ENCODE measurements at regions not wholly inside any gene's neighbourhood (a gene's known extent, or its start where the extent isn't known, plus 50 kb on each side); places are given as distances from the start of the nearest gene placed in this dataset.

DNA sequence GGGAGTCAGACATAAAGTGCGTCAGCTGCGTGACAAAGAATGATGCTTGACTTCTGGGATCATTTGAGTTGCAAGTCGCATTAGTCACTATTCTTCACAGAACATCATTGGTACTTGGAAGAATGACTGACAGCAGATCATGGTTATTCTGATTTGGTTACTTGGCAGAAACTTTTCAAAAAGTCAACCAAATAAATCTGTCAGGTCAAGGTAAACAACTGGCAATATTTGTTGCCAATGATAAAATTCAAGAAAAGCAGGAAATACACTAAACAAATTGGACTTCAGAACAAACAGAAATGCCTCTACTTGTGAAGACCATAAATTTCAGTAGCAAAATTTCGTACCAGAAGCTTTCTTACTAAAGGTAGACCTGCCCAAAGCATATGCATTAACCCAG is 221.6 kb downstream of the TFAP2A start:
- no peaks in the 10 kb centered on the region for H3K4me1 Mint-ChIP-seq
- peaks cover 2 to 5% of the 10 kb centered on the region in 2 donors for H3K9me3 Mint-ChIP-seq
- Histone ChIP-seq H3K4me3 (ENCODE audit: low read length) (no peak overlapping the region), H3K4me1 (ENCODE audit: control insufficient read depth, insufficient read depth, low read length) (no peaks in the 10 kb centered on the region), H3K27me3 (ENCODE audit: control insufficient read depth, insufficient read depth, low read length) (no peaks in the 10 kb centered on the region), H3K27ac (ENCODE audit: low read length) (no peak overlapping the region), H3K36me3 (ENCODE audit: control insufficient read depth, insufficient read depth, low read length) (no peaks in the 10 kb centered on the region), H3K9me3 (ENCODE audit: control insufficient read depth, insufficient read depth, low read length) (peaks cover 3% of the 10 kb centered on the region)
- no peak overlapping the region for H3K27ac Mint-ChIP-seq
- H3K4me3 Mint-ChIP-seq: no peak overlapping the region
- intact Hi-C loops (cut with micrococcal nuclease): no loop called here
- DNase-seq: no peak
- ATAC-seq: no peak
- H3K27me3 Mint-ChIP-seq (ENCODE audit: low read depth in 2 of 2): no peaks in the 10 kb centered on the region
- 84% methylated on average over 4 of the region's 4 CpGs for WGBS (ENCODE audit: insufficient coverage)
- TF ChIP-seq, protein P1, sequence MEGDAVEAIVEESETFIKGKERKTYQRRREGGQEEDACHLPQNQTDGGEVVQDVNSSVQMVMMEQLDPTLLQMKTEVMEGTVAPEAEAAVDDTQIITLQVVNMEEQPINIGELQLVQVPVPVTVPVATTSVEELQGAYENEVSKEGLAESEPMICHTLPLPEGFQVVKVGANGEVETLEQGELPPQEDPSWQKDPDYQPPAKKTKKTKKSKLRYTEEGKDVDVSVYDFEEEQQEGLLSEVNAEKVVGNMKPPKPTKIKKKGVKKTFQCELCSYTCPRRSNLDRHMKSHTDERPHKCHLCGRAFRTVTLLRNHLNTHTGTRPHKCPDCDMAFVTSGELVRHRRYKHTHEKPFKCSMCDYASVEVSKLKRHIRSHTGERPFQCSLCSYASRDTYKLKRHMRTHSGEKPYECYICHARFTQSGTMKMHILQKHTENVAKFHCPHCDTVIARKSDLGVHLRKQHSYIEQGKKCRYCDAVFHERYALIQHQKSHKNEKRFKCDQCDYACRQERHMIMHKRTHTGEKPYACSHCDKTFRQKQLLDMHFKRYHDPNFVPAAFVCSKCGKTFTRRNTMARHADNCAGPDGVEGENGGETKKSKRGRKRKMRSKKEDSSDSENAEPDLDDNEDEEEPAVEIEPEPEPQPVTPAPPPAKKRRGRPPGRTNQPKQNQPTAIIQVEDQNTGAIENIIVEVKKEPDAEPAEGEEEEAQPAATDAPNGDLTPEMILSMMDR (IDR thresholded peaks at IDR 0.05): no peak
- H3K36me3 Mint-ChIP-seq: no peaks in the 10 kb centered on the region

DNA sequence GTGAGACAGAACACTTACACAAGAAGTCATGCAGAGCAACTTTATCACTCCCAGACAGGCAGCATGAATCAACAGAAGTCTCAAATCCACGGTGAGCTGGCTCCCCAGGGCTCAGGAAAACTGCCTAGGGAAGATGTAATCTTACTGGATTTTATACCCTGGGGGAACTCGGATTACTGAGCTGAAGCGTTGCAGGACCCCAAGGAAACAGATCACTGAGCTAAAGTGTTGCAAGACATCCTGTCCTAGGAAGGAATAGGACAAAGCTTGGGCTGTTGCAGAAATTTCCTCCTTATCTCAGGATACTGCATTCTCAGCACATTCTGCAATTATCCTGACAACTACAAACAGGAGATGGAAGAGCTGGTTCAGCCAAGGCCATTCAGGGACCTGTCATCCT is 224.8 kb downstream of the TFAP2A start:
- no peaks in the 10 kb centered on the region for H3K36me3 ChIP-seq (ENCODE audit: control insufficient read depth, insufficient read depth, low read length)
- Mint-ChIP-seq H3K36me3 (no peaks in the 10 kb centered on the region), H3K27ac (no peak overlapping the region), H3K27me3 (ENCODE audit: low read depth in 2 of 2) (no peaks in the 10 kb centered on the region), H3K4me3 (no peak overlapping the region), H3K4me1 (no peaks in the 10 kb centered on the region), H3K9me3 (peaks cover 8 to 12% of the 10 kb centered on the region in 2 donors)
- no peak overlapping the region for H3K27ac ChIP-seq (ENCODE audit: low read length)
- no peak for DNase-seq
- ATAC-seq: no peak
- 32% methylated on average over 3 of the region's 3 CpGs for WGBS (ENCODE audit: insufficient coverage)
- peaks cover 3% of the 10 kb centered on the region for H3K9me3 ChIP-seq (ENCODE audit: control insufficient read depth, insufficient read depth, low read length)
- TF ChIP-seq, protein P1 (IDR thresholded peaks at IDR 0.05): no peak
- H3K4me3 ChIP-seq (ENCODE audit: low read length): no peak overlapping the region
- no peaks in the 10 kb centered on the region for H3K27me3 ChIP-seq (ENCODE audit: control insufficient read depth, insufficient read depth, low read length)
- H3K4me1 ChIP-seq (ENCODE audit: control insufficient read depth, insufficient read depth, low read length): no peaks in the 10 kb centered on the region
- intact Hi-C loops (cut with micrococcal nuclease): no loop called here

DNA sequence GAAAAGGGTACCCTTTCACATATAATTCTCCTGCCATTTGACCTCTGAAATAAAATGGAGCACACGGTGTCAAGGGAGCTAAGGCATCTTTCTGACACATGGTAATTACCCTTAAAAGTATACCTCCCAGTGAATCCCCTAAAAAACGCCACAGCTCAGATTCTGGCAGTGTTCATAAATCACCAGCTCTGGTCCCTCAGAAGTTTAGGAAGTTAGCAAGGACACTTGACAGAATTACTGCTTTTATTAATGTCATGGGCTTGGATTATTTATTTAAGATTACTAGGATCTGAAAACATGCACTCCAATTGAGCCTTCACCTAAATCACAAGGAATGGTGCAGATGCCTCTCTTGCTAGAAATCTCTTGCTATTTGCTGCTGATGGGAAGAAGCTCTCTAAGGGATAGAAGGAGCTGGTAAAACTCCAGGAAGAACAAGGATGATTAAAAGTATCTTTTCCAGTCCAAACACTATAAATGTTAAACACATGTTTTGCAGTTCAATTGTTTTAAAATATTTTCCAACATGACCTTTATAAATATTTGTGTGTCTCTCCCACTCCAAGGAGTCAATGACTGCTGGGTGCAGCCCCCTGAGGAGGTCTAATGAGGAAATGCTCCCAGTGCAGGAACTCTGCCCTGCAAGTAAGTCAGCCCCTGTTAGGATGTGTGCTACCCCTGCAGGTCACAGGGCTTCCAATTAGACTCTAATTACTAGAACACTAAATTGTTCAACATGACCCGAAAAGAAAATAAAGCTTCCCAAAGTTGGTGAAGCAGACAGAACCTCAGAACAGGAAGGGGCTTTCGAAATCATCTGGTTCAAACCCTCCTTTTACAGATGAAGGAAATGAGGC is 230.3 kb downstream of the TFAP2A start:
- no peaks in the 10 kb centered on the region for H3K27me3 ChIP-seq (ENCODE audit: control insufficient read depth, insufficient read depth, low read length)
- intact Hi-C loops (cut with micrococcal nuclease): no loop called here
- ATAC-seq (no peak), DNase-seq (no peak)
- H3K4me3 ChIP-seq (ENCODE audit: low read length): no peak overlapping the region
- 42% methylated on average over 4 of the region's 4 CpGs for WGBS (ENCODE audit: insufficient coverage)
- no peak overlapping the region for H3K27ac ChIP-seq (ENCODE audit: low read length)
- TF ChIP-seq, protein P1 (IDR thresholded peaks at IDR 0.05): no peak
- Mint-ChIP-seq H3K36me3 (no peaks in the 10 kb centered on the region), H3K27me3 (ENCODE audit: low read depth in 2 of 2) (no peaks in the 10 kb centered on the region), H3K4me1 (no peaks in the 10 kb centered on the region), H3K27ac (no peak overlapping the region), H3K9me3 (peaks cover 8 to 15% of the 10 kb centered on the region in 2 donors), H3K4me3 (no peak overlapping the region)
- no peaks in the 10 kb centered on the region for H3K9me3 ChIP-seq (ENCODE audit: control insufficient read depth, insufficient read depth, low read length)
- no peaks in the 10 kb centered on the region for H3K36me3 ChIP-seq (ENCODE audit: control insufficient read depth, insufficient read depth, low read length)
- no peaks in the 10 kb centered on the region for H3K4me1 ChIP-seq (ENCODE audit: control insufficient read depth, insufficient read depth, low read length)

All from natural killer cell (primary cell).